ENCODE measurements at regions not wholly inside any gene's neighbourhood (a gene's known extent, or its start where the extent isn't known, plus 50 kb on each side); places are given as distances from the start of the nearest gene placed in this dataset.

- Histone ChIP-seq H3K18ac (ENCODE audit: insufficient read length, low read depth, low read length) (no peak overlapping the region), H3K14ac (ENCODE audit: insufficient read depth, low read length) (no peak overlapping the region), H3K4me1 (ENCODE audit: insufficient read depth, low read length) (no peaks in the 10 kb centered on the region), H3K23ac (ENCODE audit: insufficient read length, low read depth, low read length) (no peak overlapping the region), H2BK20ac (ENCODE audit: low read depth, low read length, poor library complexity, severe bottlenecking) (no peak overlapping the region), H3K9ac (ENCODE audit: extremely low read depth, insufficient read length, low read length) (no peak overlapping the region), H4K8ac (replicated peaks; ENCODE audit: insufficient read length, low read depth, low read length) (no peak overlapping the region), H2AFZ (ENCODE audit: low read length) (no peak overlapping the region), H3T11ph (ENCODE audit: low read length) (no peak overlapping the region), H2BK120ac (ENCODE audit: low read depth, low read length, poor library complexity, severe bottlenecking) (no peak overlapping the region), H2AK5ac (ENCODE audit: insufficient read length, low read length) (no peak overlapping the region), H2BK15ac (ENCODE audit: low read depth, low read length) (no peak overlapping the region), H3K79me2 (ENCODE audit: insufficient read depth, low read length) (no peaks in the 10 kb centered on the region), H4K20me1 (ENCODE audit: control insufficient read depth, insufficient read depth, insufficient read length) (no peaks in the 10 kb centered on the region), H3K9me3 (ENCODE audit: control insufficient read depth, low read depth, low read length) (no peaks in the 10 kb centered on the region), H3K4me2 (ENCODE audit: insufficient read depth, insufficient read length, low read length) (no peak overlapping the region), H4K91ac (ENCODE audit: insufficient read length, low read depth, low read length) (no peak overlapping the region), H3K23me2 (ENCODE audit: insufficient read length, low read depth, low read length, poor library complexity, severe bottlenecking) (no peaks in the 10 kb centered on the region), H3K56ac (ENCODE audit: insufficient read length, low read depth, low read length) (no peak overlapping the region), H2BK12ac (ENCODE audit: insufficient read length, low read depth, low read length) (no peak overlapping the region), H3K27me3 (ENCODE audit: insufficient read depth, low read length) (no peaks in the 10 kb centered on the region), H3K4ac (ENCODE audit: low read depth, low read length) (no peak overlapping the region), H3K79me1 (ENCODE audit: insufficient read depth, low read depth, low read length, poor library complexity, severe bottlenecking) (no peaks in the 10 kb centered on the region), H3K27ac (ENCODE audit: insufficient read length, low read depth, low read length) (no peak overlapping the region), H4K5ac (ENCODE audit: insufficient read length, low read depth, low read length) (no peak overlapping the region), H2BK5ac (ENCODE audit: insufficient read length, low read length) (no peak overlapping the region)
- peaks cover 0 to 9% (median 0%) of the 10 kb centered on the region in 3 experiments; a peak in 2 of 7 replicates for H3K36me3 Mint-ChIP-seq (ENCODE audit: insufficient read depth in 1 of 3, low read depth in 3 of 3)
- H3K9me3 Mint-ChIP-seq: peaks cover 0 to 8% of the 10 kb centered on the region in 2 experiments; a peak in 4 of 5 replicates
- H3K27ac Mint-ChIP-seq: no peak overlapping the region
- DNase-seq: no peak
- no peak overlapping the region for H3K4me3 Mint-ChIP-seq
- H3K27me3 Mint-ChIP-seq (ENCODE audit: low read depth): no peaks in the 10 kb centered on the region
- H3K4me1 Mint-ChIP-seq: peaks cover 0 to under 1% of the 10 kb centered on the region in 2 experiments; a peak in 1 of 4 replicates
- TF ChIP-seq CTCF (conservative IDR thresholded peaks at IDR 0.05): no peak
Measured at GRCh38 chr13:34070006-34070405, 252.1 kb downstream of the RFC3 start.

Measured in H9 (cell line).